Stimulated activated naive CD4-positive, alpha-beta T cell treated with Interleukin-2 at 50 U/mL for 16 hours (primary cell): ENCODE measurements at regions not wholly inside any gene's neighbourhood (a gene's known extent, or its start where the extent isn't known, plus 50 kb on each side); places are given as distances from the start of the nearest gene placed in this dataset.
"Not testable (repeated sequence)": the region's sequence is repeated elsewhere in the genome, so short reads cannot be mapped to it uniquely, and the experiment has no call there.

ENCODE experiments used
- DNase-seq: peaks from one replicate; lab custom pipeline; 2025; lab: John Stamatoyannopoulos, UW

DNA sequence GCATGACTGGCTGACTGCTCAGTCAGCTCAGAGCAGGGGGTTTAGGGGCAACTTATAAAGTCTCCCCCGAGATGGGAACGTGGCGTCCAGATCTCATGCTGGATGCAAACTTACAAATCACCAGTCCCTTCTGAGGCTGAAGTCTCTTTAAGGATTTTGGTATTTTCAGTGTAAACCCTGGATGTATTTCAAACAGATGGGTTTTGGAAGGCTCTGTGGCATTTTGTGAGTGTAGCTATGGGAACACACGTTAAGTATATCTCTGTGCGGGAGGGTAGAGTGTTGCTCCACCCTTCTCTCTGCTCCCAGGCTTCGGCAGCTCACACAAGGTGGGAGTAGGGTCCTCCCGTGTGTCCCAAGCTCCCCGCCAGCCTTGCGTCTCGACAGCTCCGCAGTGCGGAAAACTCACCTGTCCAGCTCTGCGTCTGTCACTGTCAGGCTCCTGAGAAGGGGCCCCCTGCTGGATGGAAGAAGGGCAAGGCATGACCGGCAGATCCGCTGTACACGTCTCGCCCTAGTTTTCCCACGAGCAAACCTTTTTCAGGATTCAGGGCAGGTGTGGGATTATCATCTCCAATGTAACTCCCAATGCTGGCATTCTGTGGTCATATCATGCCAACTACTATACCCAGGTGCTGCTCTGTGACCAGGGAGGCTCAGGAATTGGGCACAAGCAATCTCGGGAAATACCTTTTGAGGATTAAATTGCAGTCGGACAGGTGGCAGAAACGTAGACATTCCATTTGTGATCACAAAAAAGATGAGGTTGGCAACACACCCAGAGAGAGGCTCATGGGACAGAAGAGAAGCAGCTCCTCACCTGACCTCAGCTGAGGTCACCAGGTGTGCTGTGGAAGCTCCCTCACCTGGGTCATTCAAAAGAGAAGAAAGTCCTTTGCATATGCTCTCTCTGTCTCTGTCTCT, 313.9 kb upstream of the B3GAT1 start:
- no peak for DNase-seq

- no peak for DNase-seq
These were observed 313.2 kb upstream of the B3GAT1 start for GRCh38 chr11:134725211-134725610.

DNA sequence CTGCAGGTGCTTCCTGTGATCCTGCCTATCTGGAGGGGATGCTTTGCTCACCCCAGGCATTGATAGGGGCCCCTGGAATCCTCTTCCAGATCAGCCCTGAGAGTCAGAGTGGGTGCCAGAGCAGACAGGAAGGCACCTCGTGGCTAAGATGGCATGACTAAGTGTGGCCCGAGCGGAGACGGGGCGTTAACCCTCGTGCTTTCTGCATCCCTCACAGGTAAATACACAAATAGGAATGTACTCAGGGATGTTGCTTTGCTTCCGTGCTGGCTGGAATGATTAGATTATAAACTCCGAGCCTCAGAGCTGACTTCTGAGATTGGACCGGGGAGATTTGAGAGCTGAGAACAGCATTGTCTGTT, 312.7 kb upstream of the B3GAT1 start:
- DNase-seq = no peak

DNA sequence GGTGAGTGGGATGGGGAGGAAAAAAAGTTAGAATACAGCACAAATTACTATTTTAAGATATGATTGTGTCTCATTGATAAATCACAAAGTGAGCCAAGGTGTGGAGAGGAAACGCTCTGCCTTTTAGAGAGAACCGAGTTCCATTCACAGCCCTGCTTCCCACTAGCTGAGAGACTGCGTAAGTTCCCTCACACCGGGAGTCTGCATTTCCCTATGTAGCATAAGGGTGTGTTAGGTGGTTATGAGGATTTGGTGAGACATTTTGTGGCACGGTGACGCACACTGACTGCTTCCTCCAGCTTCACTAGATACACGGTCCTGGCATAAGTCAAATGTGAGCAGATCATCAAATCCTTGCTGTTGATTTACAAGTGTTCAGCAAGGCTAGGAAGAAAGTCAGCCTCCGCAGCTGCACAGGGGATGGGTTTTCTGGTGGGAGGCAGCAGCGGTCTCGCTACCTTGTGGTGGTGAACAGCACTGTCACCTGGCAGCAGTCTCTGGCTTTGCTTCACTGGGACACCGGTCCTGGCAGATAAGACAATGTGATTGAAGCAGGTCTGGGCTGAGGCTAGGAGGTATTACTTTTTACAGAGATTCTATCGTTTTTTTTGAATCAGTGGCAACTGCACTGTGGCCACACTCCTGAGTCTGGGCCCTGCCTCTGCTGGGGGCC, 312.2 kb upstream of the B3GAT1 start:
- no peak for DNase-seq

- not testable (repeated sequence) for DNase-seq
These were observed 308.6 kb upstream of the B3GAT1 start for GRCh38 chr11:134720691-134721070.

GRCh38 chr11:134719940-134720690, 308.1 kb upstream of the B3GAT1 start:
- not testable (repeated sequence) for DNase-seq

DNA sequence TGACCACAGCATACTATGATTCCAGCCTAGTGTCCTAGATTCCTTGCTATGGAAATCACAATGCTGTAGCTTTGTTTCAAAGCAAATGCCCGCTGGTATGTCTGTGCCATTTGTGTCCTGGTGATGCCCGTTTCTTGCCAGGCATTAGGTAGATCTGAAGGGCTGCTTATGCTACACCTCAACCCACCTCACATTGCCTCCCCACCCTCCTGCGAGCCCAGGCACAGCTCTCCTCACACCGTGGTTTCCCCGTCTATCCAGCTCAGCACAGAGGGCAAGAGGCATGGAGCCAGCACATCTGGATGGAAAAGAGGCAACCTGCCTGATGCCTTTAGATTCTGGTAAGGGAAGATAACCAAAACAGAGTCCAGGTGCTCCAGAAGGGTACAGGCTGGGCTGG, 307.4 kb upstream of the B3GAT1 start:
- DNase-seq = no peak

- no peak for DNase-seq
These were observed 304.5 kb upstream of the B3GAT1 start for GRCh38 chr11:134716582-134716981.

DNA sequence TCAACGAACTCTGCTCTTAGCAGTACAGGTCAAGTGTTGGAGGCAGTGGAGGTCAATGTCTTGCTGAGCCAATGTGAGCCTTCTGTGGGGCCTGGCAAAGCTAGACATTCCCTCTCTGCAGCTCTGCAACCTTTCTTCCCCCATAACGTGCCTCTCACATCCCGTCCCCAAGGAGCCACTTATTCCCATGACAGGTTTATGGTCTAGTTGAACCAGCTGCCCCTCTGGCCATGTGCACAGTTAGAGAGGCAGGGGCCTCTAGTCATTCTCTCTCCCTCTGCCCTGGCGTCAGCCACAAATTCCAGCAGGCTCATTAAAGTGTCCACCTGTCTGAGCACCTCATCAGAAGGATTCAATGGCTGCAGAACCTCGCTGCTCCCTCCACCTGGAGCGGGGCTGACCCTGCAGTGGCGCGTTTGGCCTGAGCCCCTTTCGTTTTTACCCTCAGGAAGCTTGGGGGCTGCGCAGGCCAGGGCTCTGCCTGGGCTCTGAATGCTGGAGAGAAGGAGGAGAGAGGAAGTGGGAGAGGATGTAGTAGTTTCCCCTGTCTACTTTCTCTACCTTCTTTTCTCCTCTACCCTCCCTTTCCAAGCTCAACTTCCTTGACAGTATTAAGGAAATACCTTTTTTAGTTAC, 302.1 kb upstream of the B3GAT1 start:
- no peak for DNase-seq

GRCh38 chr11:134712228-134713145, 300.4 kb upstream of the B3GAT1 start:
- DNase-seq = no peak

GRCh38 chr11:134711588-134711987, 299.5 kb upstream of the B3GAT1 start:
- no peak for DNase-seq

GRCh38 chr11:134710861-134711407, 298.9 kb upstream of the B3GAT1 start:
- no peak for DNase-seq

DNA sequence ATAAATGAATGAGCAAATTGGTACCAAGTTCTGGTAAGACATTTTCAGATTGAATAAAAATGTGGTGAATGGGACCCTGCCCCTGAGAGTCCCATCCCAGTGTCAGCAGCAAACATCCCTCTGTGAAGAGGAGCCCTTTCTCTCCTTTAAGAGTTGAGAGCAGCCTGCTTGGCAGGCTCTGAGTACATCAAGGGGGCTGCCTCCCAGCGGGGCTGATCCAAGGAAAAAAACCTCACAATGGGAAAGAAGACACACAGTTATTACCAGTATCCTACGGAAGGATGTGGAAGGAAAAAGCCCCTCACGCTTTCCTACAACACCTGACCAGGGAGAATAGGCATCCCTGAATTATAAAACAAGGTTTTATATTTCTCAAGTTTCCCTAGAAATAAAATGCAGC, 293.8 kb upstream of the B3GAT1 start:
- no peak for DNase-seq

DNA sequence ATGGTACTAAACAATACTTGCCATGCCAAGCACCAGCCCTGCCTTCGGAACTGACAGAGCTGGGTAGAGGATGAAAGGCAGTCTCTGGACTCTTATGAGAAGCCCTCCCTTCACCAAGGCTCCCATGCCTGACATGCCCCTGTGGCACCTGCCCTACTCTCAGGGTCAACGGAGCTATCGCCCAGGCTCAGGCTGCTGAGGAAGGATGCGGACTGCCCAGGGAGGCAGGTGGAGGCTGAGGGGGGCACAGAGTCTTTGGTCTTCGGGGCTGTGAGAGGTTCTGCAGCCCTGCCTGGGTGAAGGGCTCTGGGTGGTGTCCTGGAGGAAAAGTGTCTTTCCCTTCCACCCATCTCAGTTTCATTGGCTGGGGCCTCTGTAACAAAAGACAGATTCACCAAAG, 290.8 kb upstream of the B3GAT1 start:
- no peak for DNase-seq

DNA sequence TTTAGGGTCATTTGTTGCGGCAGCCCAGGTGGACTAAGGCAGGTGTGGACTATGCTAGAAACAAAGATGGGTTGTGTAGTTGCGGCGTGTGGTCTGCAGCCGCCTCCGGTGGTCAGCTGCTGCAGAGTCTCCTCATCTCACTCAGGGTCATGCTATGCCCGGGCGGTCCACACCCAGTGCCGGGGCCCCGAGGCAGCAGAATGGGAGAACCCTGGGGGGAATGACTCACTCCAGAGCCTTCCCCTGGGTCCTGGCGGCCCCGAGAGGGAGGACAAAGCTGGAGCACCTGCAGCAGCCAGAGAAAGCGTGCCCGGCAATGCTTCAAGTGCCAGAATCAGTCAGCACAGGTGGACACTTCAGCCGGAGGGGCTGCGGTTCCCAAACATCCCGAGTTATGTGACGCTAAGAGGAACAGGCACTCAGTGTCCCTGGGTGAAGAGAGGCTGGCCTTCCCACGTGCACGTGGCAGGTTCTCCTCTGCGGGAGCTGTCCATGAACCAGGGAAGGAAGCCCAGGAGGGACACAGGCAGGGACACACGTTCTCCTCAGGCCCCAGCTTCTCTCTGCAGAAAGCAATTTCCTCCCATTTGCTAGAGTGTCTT, 289.6 kb upstream of the B3GAT1 start:
- no peak for DNase-seq

DNA sequence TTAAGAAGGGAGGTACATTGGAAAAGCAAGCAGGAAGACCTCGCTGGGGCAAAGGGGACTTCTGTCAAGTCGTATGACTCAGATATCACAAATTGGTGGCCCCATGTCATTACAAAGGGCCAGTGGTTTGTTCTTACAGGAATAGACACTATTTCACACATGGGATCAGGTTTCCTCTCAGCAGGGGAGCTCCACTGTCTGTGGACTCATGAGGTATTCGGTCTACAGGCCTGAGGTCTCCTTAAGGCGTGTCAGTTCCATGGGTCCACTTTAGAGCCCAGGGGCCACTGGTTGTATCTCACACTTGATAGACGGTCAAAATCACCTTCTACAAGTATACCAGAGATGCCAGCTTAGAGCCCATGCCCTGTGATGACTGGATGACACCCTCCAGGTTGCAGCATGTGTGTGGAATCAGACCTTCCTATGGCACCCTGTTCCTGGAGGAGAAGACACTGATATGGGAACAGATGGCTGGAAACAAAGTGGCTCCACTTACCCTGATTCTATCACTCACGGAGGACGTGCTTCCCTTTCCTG, 288.1 kb upstream of the B3GAT1 start:
- no peak for DNase-seq

DNA sequence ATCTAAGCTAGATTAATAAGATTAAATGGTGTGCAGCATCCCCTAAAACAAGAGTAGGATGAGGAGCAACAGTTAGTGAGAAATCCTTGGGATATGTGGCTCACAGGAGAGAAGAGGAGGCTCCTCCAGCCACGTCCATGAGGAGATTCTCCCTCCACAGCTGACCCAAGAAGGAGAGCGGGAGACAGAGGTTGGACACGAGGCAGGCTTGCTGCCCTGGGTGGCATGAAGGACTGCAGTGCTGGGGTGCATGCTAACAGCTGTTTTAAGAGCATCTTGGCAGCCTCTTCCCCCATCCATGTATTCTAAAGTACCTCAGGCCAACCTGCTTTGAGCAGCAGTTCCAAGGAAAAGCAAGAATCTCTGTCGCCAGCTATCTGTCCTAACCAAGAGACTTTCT, 284.4 kb upstream of the B3GAT1 start:
- no peak for DNase-seq

DNA sequence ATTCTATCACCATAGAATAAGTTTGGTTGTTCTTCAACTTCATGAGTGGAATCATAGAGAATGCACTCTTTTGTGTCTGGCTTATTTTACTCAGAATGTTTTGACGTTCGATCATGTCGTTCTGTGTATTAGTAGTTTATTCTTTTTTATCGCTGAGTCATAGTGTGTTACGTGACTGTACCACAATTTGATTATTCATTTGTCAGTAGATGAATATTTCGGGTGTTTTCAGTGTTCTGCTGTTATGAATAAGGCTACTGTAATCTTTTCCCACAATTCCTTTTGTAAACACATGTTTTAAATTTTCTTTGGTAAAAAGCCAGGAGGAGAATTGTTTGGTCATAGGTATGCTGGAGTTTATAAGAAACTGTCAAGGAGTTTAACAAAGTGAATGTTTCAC, 279.9 kb upstream of the B3GAT1 start:
- DNase-seq = no peak

DNA sequence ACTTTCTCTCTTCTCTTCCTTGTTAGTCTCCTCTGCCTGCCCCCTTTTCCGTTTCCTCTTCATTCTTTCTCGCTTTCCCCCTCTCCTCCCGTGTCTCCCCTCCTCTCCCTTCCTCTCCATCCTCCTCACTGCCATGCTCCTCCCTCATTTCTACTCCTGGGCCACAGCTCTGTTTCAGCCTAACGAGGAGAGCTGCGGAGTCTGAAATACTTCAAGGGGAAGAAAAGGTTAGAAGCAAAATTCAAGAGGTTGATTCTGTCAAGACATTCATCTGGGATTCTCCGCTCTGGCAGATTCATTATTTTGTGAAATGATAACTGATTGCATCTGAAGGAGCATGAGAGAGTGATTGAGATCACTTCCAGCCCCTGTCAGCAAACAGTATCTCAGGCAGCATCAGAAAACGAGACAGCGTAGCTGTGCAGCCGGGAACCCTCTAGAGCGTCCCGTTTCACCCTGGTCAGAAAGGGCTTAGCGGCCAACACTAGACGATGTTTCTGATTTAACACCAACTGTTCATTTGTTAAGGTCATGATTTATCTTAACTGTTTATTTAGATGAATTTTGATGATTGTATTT, 279.3 kb upstream of the B3GAT1 start:
- DNase-seq = no peak

DNA sequence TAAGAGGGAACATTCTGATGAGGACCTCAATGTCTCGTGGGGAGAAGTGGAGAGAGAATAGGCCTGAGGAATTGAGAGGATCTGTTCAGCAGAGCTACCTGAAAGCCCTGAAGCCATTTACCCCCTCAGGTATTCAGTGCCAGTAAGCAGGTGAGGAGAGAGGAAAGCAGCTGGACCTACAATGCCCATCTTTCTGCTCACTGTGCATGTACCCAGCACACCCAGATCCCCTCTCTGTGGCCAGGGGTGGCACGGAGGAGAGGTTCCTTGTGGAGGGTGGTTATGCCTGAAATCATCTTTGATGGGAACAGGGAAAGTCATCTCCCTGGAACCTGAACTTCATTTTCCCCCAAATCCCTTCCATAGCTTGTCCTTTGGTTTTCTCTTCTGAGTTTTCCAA, 277.8 kb upstream of the B3GAT1 start:
- no peak for DNase-seq
